HFFc6 (cell line): ENCODE measurements at regions not wholly inside any gene's neighbourhood (a gene's known extent, or its start where the extent isn't known, plus 50 kb on each side); places are given as distances from the start of the nearest gene placed in this dataset.

Experiments
- DNase-seq: peaks from one replicate; pipeline ENCODE4 v3.0.0-alpha.2; 2018
- H3K27ac Mint-ChIP-seq: 2 replicates; pipeline ENCODE4 v1.8.0; 2020; ENCODE audit warnings: mild to moderate bottlenecking, mixed read lengths
- H3K27me3 Mint-ChIP-seq: 2 replicates; pipeline ENCODE4 v1.8.0; 2021; ENCODE audit warnings: mild to moderate bottlenecking, moderate library complexity, mixed read lengths; ENCODE audit not compliant: insufficient read depth
- H3K36me3 Mint-ChIP-seq: 2 replicates; pipeline ENCODE4 v1.8.0; 2021; ENCODE audit warnings: low read depth, mixed read lengths
- H3K4me1 Mint-ChIP-seq: 2 replicates; pipeline ENCODE4 v1.8.0; 2020; ENCODE audit warnings: low read depth, mixed read lengths
- H3K4me3 Mint-ChIP-seq: 2 replicates; pipeline ENCODE4 v1.8.0; 2020; ENCODE audit warnings: mild to moderate bottlenecking, moderate library complexity, mixed read lengths
- H3K9me3 Mint-ChIP-seq: 2 replicates; pipeline ENCODE4 v1.8.0; 2020; ENCODE audit warnings: mild to moderate bottlenecking, mixed read lengths
- TF ChIP-seq, protein P1 (sequence below): fragments of 200-600 bp; sonication (generic); IDR thresholded peaks from 2 replicates; pipeline ENCODE4 v1.5.0; 2021; ENCODE audit warnings: antibody characterized with exemption, mild to moderate bottlenecking

DNA sequence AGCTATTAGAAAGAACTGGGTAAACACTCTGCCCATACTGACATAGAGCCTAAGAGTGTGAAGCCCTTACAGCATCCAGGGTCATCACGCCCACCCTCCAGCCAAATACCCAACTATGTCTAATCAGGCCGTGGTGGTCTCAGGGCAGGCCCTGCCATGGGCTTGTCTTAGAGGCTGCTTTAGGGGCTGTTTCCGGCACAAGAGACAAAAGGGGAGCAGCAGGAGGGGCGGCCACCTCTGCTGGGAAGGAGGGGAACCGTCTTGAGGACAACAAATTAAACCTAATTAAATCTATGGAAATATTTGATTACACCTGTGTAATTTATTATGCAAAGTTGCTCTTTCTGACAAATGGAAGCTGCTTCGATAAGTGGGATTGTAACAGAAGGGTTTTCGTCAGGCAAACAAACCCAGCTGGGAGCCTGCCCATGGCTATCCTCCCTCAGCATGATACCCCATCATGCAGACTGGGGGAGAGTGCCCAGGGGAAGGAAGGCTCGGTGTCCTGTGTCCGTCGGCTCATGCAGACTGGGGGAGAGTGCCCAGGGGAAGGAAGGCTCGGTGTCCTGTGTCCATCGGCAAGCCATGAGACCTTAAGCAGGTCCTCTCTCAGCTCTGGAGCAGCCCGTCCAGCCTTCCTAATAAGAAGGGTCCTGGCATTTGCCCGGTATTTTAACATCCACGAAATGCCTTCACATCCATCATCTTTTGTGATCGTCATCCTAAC is 163.6 kb upstream of the B3GAT1 start:
- Mint-ChIP-seq H3K27ac (no peak overlapping the region), H3K36me3 (peaks cover 9% of the 10 kb centered on the region; the same call in 1 of the 2 replicates), H3K4me3 (no peak overlapping the region), H3K9me3 (peaks cover 72% of the 10 kb centered on the region), H3K4me1 (no peaks in the 10 kb centered on the region), H3K27me3 (no peaks in the 10 kb centered on the region; the same call in 1 of the 2 replicates)
- TF ChIP-seq, protein P1, sequence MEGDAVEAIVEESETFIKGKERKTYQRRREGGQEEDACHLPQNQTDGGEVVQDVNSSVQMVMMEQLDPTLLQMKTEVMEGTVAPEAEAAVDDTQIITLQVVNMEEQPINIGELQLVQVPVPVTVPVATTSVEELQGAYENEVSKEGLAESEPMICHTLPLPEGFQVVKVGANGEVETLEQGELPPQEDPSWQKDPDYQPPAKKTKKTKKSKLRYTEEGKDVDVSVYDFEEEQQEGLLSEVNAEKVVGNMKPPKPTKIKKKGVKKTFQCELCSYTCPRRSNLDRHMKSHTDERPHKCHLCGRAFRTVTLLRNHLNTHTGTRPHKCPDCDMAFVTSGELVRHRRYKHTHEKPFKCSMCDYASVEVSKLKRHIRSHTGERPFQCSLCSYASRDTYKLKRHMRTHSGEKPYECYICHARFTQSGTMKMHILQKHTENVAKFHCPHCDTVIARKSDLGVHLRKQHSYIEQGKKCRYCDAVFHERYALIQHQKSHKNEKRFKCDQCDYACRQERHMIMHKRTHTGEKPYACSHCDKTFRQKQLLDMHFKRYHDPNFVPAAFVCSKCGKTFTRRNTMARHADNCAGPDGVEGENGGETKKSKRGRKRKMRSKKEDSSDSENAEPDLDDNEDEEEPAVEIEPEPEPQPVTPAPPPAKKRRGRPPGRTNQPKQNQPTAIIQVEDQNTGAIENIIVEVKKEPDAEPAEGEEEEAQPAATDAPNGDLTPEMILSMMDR: no peak
- DNase-seq: no peak

DNA sequence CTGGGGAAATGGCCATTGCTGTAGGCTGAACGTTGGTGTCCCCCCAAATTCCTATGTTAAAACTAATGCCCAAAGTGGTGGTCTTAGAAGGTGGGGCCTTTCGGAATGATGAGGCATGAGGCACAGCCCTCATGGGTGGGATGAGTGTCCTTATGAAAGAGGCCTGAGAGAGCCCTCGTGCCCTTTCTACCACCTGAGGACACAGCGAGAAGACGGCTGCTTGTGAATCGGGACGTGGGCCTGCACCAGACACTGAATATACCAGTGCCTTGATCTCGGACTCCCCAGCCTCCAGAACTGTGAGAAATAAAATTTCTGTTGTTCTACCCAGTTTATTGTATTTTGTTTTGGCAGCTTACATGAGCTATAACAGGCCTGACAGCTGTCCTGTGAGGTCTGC is 162.9 kb upstream of the B3GAT1 start:
- Mint-ChIP-seq H3K4me3 (no peak overlapping the region), H3K27ac (no peak overlapping the region), H3K36me3 (peaks cover 9% of the 10 kb centered on the region; the same call in 1 of the 2 replicates), H3K9me3 (peaks cover 71% of the 10 kb centered on the region), H3K4me1 (no peaks in the 10 kb centered on the region), H3K27me3 (no peaks in the 10 kb centered on the region; the same call in 1 of the 2 replicates)
- DNase-seq: no peak
- TF ChIP-seq, protein P1: no peak

DNA sequence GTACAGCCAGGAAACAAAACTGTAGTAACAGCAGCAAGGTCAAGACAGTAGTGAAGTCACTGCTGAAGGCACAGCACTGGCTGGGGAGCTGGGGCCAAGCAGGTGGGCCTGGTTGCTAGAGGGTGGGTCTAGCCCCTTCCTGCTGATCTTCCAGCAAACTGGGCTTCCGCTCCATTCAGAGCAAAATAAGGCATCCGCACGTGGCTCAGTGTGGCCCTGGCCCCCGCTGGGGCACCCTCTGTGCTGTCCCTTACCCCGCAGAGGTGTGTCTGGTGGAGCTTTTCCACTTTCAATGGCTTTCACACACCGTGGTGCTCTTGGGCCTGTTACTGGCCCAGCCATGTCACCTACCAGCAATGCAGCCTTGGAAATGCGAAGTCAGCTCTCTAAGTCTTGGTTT is 162.4 kb upstream of the B3GAT1 start:
- H3K4me3 Mint-ChIP-seq: no peak overlapping the region
- H3K36me3 Mint-ChIP-seq: peaks cover 9% of the 10 kb centered on the region; the same call in 1 of the 2 replicates
- no peaks in the 10 kb centered on the region; the same call in 1 of the 2 replicates for H3K27me3 Mint-ChIP-seq
- H3K27ac Mint-ChIP-seq: no peak overlapping the region
- DNase-seq: no peak
- peaks cover 70% of the 10 kb centered on the region for H3K9me3 Mint-ChIP-seq
- H3K4me1 Mint-ChIP-seq: no peaks in the 10 kb centered on the region
- TF ChIP-seq, protein P1: no peak

- Mint-ChIP-seq H3K27me3 (no peaks in the 10 kb centered on the region; the same call in 1 of the 2 replicates), H3K27ac (no peak overlapping the region)
Observed at GRCh38 chr11:134573857-134574256, 161.8 kb upstream of the B3GAT1 start.

DNA sequence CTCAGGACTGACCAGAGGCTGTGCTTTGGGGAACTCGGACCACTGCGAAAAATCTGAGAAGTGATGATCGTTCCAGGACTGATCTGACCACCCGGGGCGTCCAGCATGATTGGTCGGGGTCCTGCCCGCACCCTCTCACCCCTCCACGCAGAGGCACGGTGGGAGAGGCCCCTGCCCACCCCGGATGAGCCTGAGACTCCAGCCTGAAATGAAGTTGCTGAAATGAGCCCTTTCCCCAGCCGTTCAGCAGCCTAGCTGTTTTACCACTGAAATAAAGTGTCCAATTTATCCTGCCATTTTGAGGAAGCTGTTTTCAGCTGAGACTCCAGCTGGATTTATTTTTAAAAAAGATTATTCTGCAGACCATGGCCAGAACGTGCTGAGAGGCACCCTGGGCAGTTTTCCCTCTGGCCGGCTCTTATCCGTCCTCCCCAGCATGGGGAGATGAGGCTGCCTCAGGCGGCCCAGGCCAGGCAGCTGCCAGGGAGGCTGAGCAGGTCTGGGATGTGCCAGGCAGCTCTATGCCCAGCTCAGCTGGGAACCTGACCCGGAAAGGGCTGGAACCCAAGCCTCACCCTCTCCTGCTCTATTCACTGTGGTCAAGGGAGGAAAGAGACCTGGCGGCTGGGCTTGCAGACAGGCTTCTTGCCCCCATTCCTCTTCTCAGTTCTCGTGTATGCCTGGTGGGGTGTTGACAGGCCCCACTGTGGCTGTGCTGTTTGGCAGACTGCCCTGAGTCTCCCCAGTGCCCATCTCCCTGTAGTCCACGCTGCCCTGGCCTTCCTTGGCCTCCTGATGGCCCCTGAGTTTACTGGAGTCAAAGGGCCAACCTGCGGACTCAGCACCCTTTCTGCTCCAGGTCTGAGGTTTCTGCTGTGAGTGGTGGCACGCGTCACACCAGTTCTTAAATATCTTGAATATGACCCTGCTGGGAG is 161.0 kb upstream of the B3GAT1 start:
- no peaks in the 10 kb centered on the region for H3K36me3 Mint-ChIP-seq
- no peak for DNase-seq
- H3K27ac Mint-ChIP-seq: no peak overlapping the region
- peaks cover 67% of the 10 kb centered on the region for H3K9me3 Mint-ChIP-seq
- no peaks in the 10 kb centered on the region; the same call in 1 of the 2 replicates for H3K27me3 Mint-ChIP-seq
- TF ChIP-seq, protein P1: no peak
- H3K4me1 Mint-ChIP-seq: no peaks in the 10 kb centered on the region
- no peak overlapping the region; the same call in 1 of the 2 replicates for H3K4me3 Mint-ChIP-seq

More at GRCh38 chr11:134573857-134574256, 161.8 kb upstream of the B3GAT1 start:
- no peaks in the 10 kb centered on the region for H3K4me1 Mint-ChIP-seq
- TF ChIP-seq, protein P1: no peak
- DNase-seq: no peak
- no peak overlapping the region for H3K4me3 Mint-ChIP-seq
- H3K9me3 Mint-ChIP-seq: peaks cover 70% of the 10 kb centered on the region
- H3K36me3 Mint-ChIP-seq: peaks cover 5% of the 10 kb centered on the region; the same call in 1 of the 2 replicates
